Ectodermal cell (in vitro differentiated cells): ENCODE measurements at regions not wholly inside any gene's neighbourhood (a gene's known extent, or its start where the extent isn't known, plus 50 kb on each side); places are given as distances from the start of the nearest gene placed in this dataset.
"Not testable (repeated sequence)": the region's sequence is repeated elsewhere in the genome, so short reads cannot be mapped to it uniquely, and the experiment has no call there.

ENCODE experiments used
- H3K27ac ChIP-seq: 2 replicates; pipeline ENCODE4 v1.7.0; 2013; ENCODE audit warnings: mild to moderate bottlenecking, low read depth, low read length; ENCODE audit not compliant: insufficient read depth, poor library complexity, severe bottlenecking
- H3K27me3 ChIP-seq: 2 replicates; pipeline ENCODE4 v1.7.0; 2013; ENCODE audit warnings: mild to moderate bottlenecking, low read length; ENCODE audit not compliant: insufficient read depth, control insufficient read depth, poor library complexity, severe bottlenecking
- H3K36me3 ChIP-seq: one replicate; pipeline ENCODE4 v1.7.0; 2013; ENCODE audit warnings: low read length; ENCODE audit not compliant: control insufficient read depth, insufficient read depth
- H3K4me1 ChIP-seq: one replicate; pipeline ENCODE4 v1.7.0; 2013; ENCODE audit warnings: low read length; ENCODE audit not compliant: control insufficient read depth, insufficient read depth
- H3K4me3 ChIP-seq: 2 replicates; pipeline ENCODE4 v1.7.0; 2013; ENCODE audit warnings: low read depth, low read length, control low read depth; ENCODE audit not compliant: insufficient read depth
- H3K9me3 ChIP-seq: 2 replicates; pipeline ENCODE4 v1.7.0; 2013; ENCODE audit warnings: mild to moderate bottlenecking, low read length, moderate library complexity; ENCODE audit not compliant: control insufficient read depth
- WGBS, 2 experiments: methylation state at CpG; one replicate each; pipeline ENCODE4 v1.1.7; 2013; ENCODE audit warnings: missing lambda C conversion rate in 2 of 2; 5-methylcytosine and 5-hydroxymethylcytosine counted together

DNA sequence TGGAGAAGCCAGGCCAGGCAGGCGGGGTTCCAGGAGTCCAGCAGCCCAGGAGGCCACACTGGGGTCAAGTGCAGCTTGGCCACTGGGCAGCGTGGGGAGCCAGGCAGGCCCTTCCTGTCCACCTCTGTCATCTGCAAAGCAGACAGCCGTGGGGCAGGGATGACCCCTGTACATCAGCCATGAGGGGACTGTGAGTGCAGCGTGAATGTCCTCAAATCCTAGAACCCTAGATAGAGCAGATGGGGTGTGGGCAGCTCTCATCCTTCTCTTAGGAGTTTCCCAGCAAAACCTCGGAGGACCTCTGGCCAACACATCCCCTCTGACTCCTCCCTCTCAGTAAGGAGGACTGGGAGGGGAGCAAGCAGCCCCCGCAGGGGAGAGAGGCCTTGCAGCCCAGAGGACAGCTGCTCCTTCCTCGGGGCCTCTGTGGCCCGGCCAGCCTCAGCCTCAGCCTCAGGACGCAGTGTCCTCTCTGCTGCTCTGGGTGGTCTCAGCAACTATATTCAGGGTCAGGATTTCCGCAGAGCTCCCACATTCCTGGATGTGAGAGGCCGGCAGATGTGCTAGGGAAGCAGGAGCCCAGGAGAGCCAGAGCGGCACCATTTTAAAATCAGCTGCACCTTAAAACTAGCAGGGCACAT lies 820.5 kb downstream of the BRD1 start:
- Histone ChIP-seq H3K4me1 (peaks cover 12% of the 10 kb centered on the region), H3K27me3 (no peaks in the 10 kb centered on the region), H3K9me3 (no peaks in the 10 kb centered on the region), H3K36me3 (no peaks in the 10 kb centered on the region), H3K27ac (no peak overlapping the region), H3K4me3 (no peak overlapping the region)
- 85 to 88% methylated on average over 12 of the region's 12 CpGs for WGBS, 2 experiments

DNA sequence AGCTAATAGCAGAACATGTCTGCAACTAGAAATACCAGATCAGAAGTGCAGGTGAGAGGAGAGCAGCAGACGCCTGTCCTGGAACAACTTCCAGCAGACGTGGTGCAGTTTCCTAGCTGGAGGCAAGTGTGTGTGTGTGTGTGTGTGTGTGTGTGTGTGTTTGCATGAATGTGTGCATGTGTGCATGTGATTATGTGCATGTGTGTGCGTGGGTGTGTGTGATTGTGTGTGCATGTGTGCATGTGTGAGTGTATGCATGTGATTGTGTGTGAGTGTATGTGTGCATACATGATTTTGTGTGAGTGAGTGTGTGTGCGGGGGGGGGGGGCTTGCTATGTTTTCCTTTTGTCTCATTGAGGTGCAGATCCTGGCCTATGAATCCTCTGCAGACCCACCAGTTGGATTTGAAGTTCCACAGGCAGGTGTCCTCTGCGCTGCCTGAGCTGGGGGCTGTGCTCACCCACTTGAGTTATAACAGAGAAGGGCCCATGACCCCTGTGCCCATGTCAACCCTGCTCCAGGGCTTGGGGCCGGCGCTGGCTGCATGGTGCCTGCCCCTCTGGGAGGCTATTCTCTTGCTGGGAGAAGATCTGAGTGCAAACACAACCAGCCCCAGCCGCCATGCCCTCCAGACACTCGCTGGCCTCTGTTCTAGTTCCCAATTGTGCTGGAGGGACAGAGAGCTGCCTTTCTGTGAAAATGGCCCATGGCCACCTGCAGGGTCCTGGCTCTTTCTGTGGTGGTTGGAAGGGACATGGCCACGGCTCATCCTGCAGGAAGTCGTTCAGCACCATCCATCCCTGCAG lies 821.3 kb downstream of the BRD1 start:
- WGBS, 2 experiments, result 92 to 94% methylated on average over 11 of the region's 11 CpGs
- H3K27ac ChIP-seq, result no peak overlapping the region

DNA sequence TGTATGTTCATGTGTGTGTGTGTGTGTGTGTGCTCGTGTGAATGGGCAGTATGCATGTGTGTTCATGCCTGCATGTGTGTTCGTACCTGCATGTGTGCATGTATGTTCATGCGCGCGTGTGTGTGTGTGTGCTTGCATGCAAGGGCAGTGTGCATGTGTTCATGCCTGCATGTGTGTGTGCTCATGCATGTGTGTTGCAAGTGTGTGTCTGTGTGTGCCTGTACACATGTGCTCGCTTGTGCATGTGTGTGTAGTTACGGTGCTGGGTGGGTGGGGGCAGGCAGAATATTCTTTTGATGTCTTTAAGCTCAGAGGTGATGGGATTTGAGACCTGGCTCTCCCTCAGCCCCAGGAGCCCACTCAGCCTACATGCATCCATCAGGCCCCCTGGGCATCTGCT lies 822.1 kb downstream of the BRD1 start:
- Histone ChIP-seq H3K4me1 (peaks cover 7% of the 10 kb centered on the region), H3K36me3 (no peaks in the 10 kb centered on the region), H3K9me3 (no peaks in the 10 kb centered on the region), H3K27me3 (no peaks in the 10 kb centered on the region), H3K27ac (no peak overlapping the region), H3K4me3 (no peak overlapping the region)
- WGBS, 2 experiments, result 92 to 94% methylated on average over 7 of the region's 7 CpGs

More for the DNA sequence above, 821.3 kb downstream of the BRD1 start:
- no peaks in the 10 kb centered on the region for H3K9me3 ChIP-seq
- H3K4me3 ChIP-seq, result no peak overlapping the region
- H3K36me3 ChIP-seq, result no peaks in the 10 kb centered on the region
- no peaks in the 10 kb centered on the region for H3K27me3 ChIP-seq
- H3K4me1 ChIP-seq, result peaks cover 7% of the 10 kb centered on the region

DNA sequence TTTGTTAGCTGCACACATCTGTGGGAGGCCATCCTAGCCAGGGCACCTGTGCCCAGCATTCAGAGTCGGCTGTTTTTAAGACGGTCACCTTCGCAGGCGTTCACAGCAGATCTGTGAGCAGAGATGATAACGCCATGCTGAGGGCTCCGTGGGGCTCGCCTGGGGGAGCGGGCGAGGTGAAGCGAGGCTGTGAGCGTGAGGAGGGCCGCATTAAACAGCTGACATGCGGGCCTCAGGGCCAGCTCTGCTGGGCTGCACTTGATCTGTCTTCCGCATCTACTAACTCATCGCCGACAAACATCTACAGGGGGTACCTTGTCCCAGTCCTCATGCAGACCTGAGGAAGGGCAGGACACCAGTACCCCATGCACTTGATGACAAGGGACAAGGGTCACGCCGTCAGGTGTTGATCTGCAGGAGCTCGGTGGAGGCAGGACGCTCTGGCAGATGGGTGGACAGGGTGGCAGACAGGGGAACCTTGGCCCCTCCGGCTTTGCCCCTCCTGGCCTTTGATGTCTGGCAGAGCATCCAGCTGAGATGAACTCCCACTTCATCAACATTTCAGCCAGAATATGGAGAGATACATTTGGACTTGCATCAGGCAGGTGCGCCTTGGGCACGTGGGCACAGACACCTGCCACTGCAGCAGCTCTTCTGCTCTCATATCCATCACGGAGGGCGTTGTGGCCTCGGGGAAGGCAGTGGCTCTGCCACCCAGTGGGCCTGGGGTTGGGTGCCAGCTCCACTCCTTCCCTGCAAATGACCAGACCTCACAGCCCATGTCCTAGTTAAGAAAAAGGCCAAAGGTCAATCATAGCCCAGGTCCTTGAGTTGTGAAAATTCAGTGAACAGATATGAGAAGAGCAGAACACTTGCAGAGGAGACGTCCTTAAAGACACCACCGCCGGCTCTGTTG lies 822.9 kb downstream of the BRD1 start:
- no peak overlapping the region for H3K4me3 ChIP-seq
- H3K27ac ChIP-seq, result no peak overlapping the region
- no peaks in the 10 kb centered on the region for H3K9me3 ChIP-seq
- no peaks in the 10 kb centered on the region for H3K36me3 ChIP-seq
- H3K27me3 ChIP-seq, result no peaks in the 10 kb centered on the region
- 94 to 95% methylated on average over 29 of the region's 29 CpGs for WGBS, 2 experiments
- H3K4me1 ChIP-seq, result peaks cover 7% of the 10 kb centered on the region

DNA sequence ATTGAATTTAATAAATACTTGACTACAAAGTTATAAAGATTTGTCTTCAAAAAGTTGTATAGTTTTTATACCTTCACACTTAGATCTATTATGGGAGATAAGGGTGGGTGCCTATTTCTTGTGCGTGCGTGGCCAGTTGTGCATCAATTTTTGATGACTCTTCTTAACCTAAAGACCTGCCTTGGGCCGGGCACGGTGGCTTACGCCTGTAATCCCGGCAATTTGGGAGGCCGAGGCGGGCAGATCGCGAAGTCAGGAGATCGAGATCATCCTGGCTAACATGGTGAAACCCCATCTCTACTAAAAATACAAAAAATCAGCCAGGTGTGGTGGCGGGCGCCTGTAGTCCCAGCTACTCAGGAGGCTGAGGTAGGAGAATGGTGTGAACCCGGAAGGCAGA lies 830.1 kb downstream of the BRD1 start:
- 87 to 93% methylated on average over 14 of the region's 14 CpGs for WGBS, 2 experiments
- H3K27ac ChIP-seq, result not testable (repeated sequence)

DNA sequence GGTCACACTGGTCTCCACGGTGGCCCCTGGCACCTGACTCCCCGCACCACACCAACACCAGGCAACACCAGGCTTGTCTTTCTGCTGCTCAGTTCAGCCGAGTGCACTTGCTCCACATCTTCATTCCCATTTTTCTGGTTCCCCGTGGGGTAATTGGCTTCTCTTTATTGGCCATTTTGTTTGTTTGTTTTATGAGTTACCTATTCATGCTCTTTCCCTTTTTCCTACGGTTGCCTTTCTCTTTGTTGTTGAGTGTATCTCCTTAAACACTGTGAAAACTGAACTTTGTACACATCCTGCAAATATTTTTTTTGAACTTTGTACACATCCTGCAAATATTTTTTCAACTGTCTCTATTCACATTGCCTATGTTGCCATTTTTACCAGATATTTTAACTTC lies 834.0 kb downstream of the BRD1 start:
- Histone ChIP-seq H3K36me3 (no peaks in the 10 kb centered on the region), H3K4me3 (no peak overlapping the region), H3K27ac (no peak overlapping the region), H3K4me1 (no peaks in the 10 kb centered on the region), H3K27me3 (no peaks in the 10 kb centered on the region), H3K9me3 (no peaks in the 10 kb centered on the region)
- WGBS, 2 experiments, result 91 to 96% methylated on average over 4 to 5 of the region's 5 CpGs

More for the DNA sequence above, 830.1 kb downstream of the BRD1 start:
- H3K4me3 ChIP-seq, H3K4me1 ChIP-seq, H3K36me3 ChIP-seq, H3K9me3 ChIP-seq, H3K27me3 ChIP-seq: not testable (repeated sequence)

DNA sequence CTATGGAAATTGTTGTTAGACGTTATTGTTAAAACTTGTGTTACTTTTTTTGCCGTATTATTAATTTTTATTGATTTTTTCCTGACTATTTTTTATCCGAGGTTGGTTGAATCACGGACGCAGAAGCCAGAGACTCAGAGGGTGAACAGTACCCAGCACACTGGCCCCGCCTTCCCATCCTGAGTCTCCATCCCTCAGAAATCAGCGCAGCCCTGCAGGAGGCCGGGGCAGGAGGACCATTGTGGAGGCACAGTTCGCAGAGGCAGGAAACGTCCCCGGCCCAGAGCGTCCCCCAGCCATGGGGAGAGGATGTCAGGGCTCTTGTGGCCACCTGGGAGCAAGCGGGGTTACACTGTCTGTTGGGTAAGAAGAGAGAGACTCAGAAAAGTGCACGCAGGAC lies 843.0 kb downstream of the BRD1 start:
- no peaks in the 10 kb centered on the region for H3K9me3 ChIP-seq
- H3K36me3 ChIP-seq, result no peaks in the 10 kb centered on the region
- 87% methylated on average over 14 of the region's 14 CpGs for WGBS, 2 experiments
- no peak overlapping the region for H3K27ac ChIP-seq
- no peaks in the 10 kb centered on the region for H3K27me3 ChIP-seq
- no peak overlapping the region for H3K4me3 ChIP-seq
- H3K4me1 ChIP-seq, result no peaks in the 10 kb centered on the region

DNA sequence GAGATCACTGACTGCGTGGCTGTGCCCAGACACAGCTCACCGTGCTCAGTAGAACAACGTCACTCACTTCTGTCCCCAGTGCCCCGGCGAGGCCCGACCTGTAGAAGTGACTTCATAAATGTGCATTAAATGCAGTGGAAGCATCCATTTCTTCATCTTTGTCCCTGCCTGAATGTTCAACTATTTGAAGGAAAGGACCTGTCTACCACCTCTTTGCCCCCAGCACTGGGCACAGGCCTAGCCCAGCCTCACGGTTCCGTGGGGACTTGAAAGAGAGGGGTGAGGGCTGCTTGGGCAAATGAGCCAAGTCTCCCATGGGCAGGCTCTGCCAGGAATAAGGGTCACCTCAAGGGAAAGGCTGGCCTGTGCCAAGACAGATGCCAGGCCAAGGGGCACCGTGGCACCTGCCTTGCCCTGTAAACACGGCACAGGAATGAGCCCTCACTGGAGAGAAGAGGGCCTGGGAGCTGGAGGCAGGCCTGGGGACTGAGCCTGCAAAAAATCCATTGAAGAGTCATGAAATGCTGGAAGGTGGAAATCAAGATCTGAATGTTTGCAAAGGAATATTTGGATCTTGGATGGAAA lies 845.3 kb downstream of the BRD1 start:
- 93 to 94% methylated on average over 10 of the region's 10 CpGs for WGBS, 2 experiments
- no peak overlapping the region for H3K4me3 ChIP-seq
- no peaks in the 10 kb centered on the region for H3K36me3 ChIP-seq
- no peak overlapping the region for H3K27ac ChIP-seq
- H3K27me3 ChIP-seq, result no peaks in the 10 kb centered on the region
- no peaks in the 10 kb centered on the region for H3K9me3 ChIP-seq
- no peaks in the 10 kb centered on the region for H3K4me1 ChIP-seq

DNA sequence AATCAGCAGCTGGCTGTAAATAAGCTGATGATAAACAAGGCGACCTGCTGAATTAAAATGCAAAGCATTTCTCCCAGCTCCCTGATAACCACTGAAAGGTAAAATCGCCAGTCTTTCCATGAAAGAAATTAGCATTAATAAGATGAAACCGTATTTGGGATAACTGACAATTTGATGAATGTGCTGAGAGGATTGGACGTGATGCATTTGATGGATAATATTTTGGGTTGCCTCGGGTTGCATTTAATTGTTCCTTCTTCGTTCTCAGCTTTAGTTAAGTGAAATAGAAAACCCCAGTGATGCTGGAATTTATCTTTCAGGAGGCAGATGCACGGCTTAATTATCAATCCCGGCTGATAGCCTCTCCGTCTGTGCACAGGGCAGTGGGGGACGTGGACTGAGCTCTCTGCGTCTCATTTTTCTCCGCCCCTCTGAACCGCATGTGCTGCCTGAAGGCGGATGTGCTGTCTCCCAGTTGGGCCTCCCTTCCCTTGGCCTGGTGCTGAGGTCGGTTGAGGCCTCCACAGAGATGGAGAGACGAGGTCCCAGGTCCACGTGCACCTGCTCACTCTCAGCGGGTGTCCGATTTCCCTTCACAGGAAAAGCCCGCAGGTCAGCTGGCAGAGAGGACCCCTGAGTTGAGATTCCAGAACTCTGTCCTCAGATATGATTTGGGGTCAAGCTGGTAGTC lies 846.2 kb downstream of the BRD1 start:
- H3K27ac ChIP-seq, result no peak overlapping the region
- no peaks in the 10 kb centered on the region for H3K9me3 ChIP-seq
- no peak overlapping the region for H3K4me3 ChIP-seq
- H3K27me3 ChIP-seq, result no peaks in the 10 kb centered on the region
- no peaks in the 10 kb centered on the region for H3K4me1 ChIP-seq
- H3K36me3 ChIP-seq, result no peaks in the 10 kb centered on the region
- WGBS, 2 experiments, result 90 to 91% methylated on average over 20 of the region's 20 CpGs
